ENCODE measurements at regions not wholly inside any gene's neighbourhood (a gene's known extent, or its start where the extent isn't known, plus 50 kb on each side); places are given as distances from the start of the nearest gene placed in this dataset.
"Not testable (repeated sequence)": the region's sequence is repeated elsewhere in the genome, so short reads cannot be mapped to it uniquely, and the experiment has no call there.

- DNase-seq = no peak
Observed at GRCh38 chr15:69749274-69749673, 296.7 kb downstream of the RPLP1 start.

- DNase-seq = no peak
Observed at GRCh38 chr15:69749797-69750196, 297.2 kb downstream of the RPLP1 start.

GRCh38 chr15:69750253-69750652, 297.6 kb downstream of the RPLP1 start:
- DNase-seq = no peak

GRCh38 chr15:69751147-69751546, 298.5 kb downstream of the RPLP1 start:
- no peak for DNase-seq

GRCh38 chr15:69751566-69751965, 298.9 kb downstream of the RPLP1 start:
- DNase-seq = no peak

- DNase-seq = no peak
Observed at GRCh38 chr15:69753867-69754266, 301.2 kb downstream of the RPLP1 start.

GRCh38 chr15:69754313-69754712, 301.7 kb downstream of the RPLP1 start:
- no peak for DNase-seq

- peak; percentile 78 for DNase-seq
Observed at GRCh38 chr15:69755551-69756310, 303.1 kb downstream of the RPLP1 start.

GRCh38 chr15:69756440-69756839, 303.8 kb downstream of the RPLP1 start:
- DNase-seq = no peak

GRCh38 chr15:69757186-69757585, 304.6 kb downstream of the RPLP1 start:
- DNase-seq = peak; percentile 60

- no peak for DNase-seq
Observed at GRCh38 chr15:69758291-69758771, 305.7 kb downstream of the RPLP1 start.

GRCh38 chr15:69758810-69759790, 306.5 kb downstream of the RPLP1 start:
- peak; percentile 82 for DNase-seq

- no peak for DNase-seq
Observed at GRCh38 chr15:69760258-69760845, 307.7 kb downstream of the RPLP1 start.

- peak; percentile 77 for DNase-seq
Observed at GRCh38 chr15:69760890-69761568, 308.4 kb downstream of the RPLP1 start.

- DNase-seq = no peak
Observed at GRCh38 chr15:69762373-69763148, 309.9 kb downstream of the RPLP1 start.

GRCh38 chr15:69763831-69764230, 311.2 kb downstream of the RPLP1 start:
- DNase-seq = no peak

GRCh38 chr15:69766156-69766555, 313.5 kb downstream of the RPLP1 start:
- DNase-seq = no peak

- no peak for DNase-seq
Observed at GRCh38 chr15:69767191-69767590, 314.6 kb downstream of the RPLP1 start.

- DNase-seq = peak; percentile 51
Observed at GRCh38 chr15:69769336-69769735, 316.7 kb downstream of the RPLP1 start.

GRCh38 chr15:69774258-69774657, 321.6 kb downstream of the RPLP1 start:
- not testable (repeated sequence) for DNase-seq

- DNase-seq = not testable (repeated sequence)
Observed at GRCh38 chr15:69774711-69775110, 322.1 kb downstream of the RPLP1 start.

- DNase-seq = no peak
Observed at GRCh38 chr15:69777356-69777755, 320.4 kb downstream of the TLE3 start.
